ENCODE measurements at regions not wholly inside any gene's neighbourhood (a gene's known extent, or its start where the extent isn't known, plus 50 kb on each side); places are given as distances from the start of the nearest gene placed in this dataset.

- intact Hi-C loops (cut with DNase I), result no loop called here
Observed at GRCh38 chr1:34627465-34628240, 127.2 kb upstream of the GJB5 start.

GRCh38 chr1:34631126-34631525 is 123.7 kb upstream of the GJB5 start:
- Histone ChIP-seq H3K27ac (no peak overlapping the region), H3K9me3 (replicated peaks in 1 of 3) (no peaks in the 10 kb centered on the region), H3K27me3 (no peaks in the 10 kb centered on the region), H3K4me3 (no peak overlapping the region), H3K4me1 (replicated peaks in 1 of 2) (no peaks in the 10 kb centered on the region), H3K36me3 (replicated peaks in 1 of 2) (no peaks in the 10 kb centered on the region)
- 83 to 100% (median 91%) methylated on average over 2 of the region's 2 CpGs for WGBS, 4 donors
- intact Hi-C loops (cut with DNase I), result no loop called here
- no peak for TF ChIP-seq CTCF (IDR thresholded peaks at IDR 0.05)
- TF ChIP-seq POLR2A (IDR thresholded peaks at IDR 0.05), result no peak
- no peak for DNase-seq

More at GRCh38 chr1:34627465-34628240, 127.2 kb upstream of the GJB5 start:
- H3K36me3 ChIP-seq (replicated peaks in 1 of 2), result no peaks in the 10 kb centered on the region
- H3K4me1 ChIP-seq (replicated peaks in 1 of 2), result no peaks in the 10 kb centered on the region
- TF ChIP-seq POLR2A (IDR thresholded peaks at IDR 0.05) (no peak), CTCF (IDR thresholded peaks at IDR 0.05) (no peak)
- no peaks in the 10 kb centered on the region for H3K27me3 ChIP-seq
- H3K9me3 ChIP-seq (replicated peaks in 1 of 3), result no peaks in the 10 kb centered on the region
- H3K4me3 ChIP-seq, result no peak overlapping the region
- 68 to 75% (median 72%) methylated on average over 10 of the region's 10 CpGs for whole genome bisulfite sequencing, 4 donors
- no peak for DNase-seq
- H3K27ac ChIP-seq, result no peak overlapping the region

GRCh38 chr1:34639701-34640100 is 115.1 kb upstream of the GJB5 start:
- WGBS, 4 donors, result 83 to 90% (median 85%) methylated on average over 1 to 9 of the region's 9 CpGs; no CpG with 5 or more reads in 1 of the 4 donors
- intact Hi-C loops (cut with DNase I), result no loop called here
- Histone ChIP-seq H3K9me3 (replicated peaks in 1 of 3) (no peaks in the 10 kb centered on the region), H3K4me1 (replicated peaks in 1 of 2) (no peaks in the 10 kb centered on the region), H3K27ac (no peak overlapping the region), H3K27me3 (peaks cover 8% of the 10 kb centered on the region), H3K4me3 (no peak overlapping the region), H3K36me3 (replicated peaks in 1 of 2) (no peaks in the 10 kb centered on the region)
- TF ChIP-seq POLR2A (IDR thresholded peaks at IDR 0.05) (no peak), CTCF (IDR thresholded peaks at IDR 0.05) (no peak)
- no peak for DNase-seq

GRCh38 chr1:34640654-34641401 is 114.0 kb upstream of the GJB5 start:
- no peak for DNase-seq
- TF ChIP-seq CTCF (IDR thresholded peaks at IDR 0.05) (no peak), POLR2A (IDR thresholded peaks at IDR 0.05) (no peak)
- WGBS, 4 donors, result 69 to 74% (median 73%) methylated on average over 5 to 10 of the region's 10 CpGs
- Histone ChIP-seq H3K36me3 (replicated peaks in 1 of 2) (no peaks in the 10 kb centered on the region), H3K4me3 (no peak overlapping the region), H3K4me1 (replicated peaks in 1 of 2) (no peaks in the 10 kb centered on the region), H3K9me3 (replicated peaks in 1 of 3) (no peaks in the 10 kb centered on the region), H3K27ac (no peak overlapping the region), H3K27me3 (peaks cover 8% of the 10 kb centered on the region)
- intact Hi-C loops (cut with DNase I), result no loop called here

All from adrenal gland (tissue), 9 donors.